GM12891 (cell line): ENCODE measurements at regions not wholly inside any gene's neighbourhood (a gene's known extent, or its start where the extent isn't known, plus 50 kb on each side); places are given as distances from the start of the nearest gene placed in this dataset.

ENCODE experiments used
- PAX5 ChIP-seq: IDR thresholded peaks from 2 replicates; pipeline ENCODE4 v1.6.1; 2011; ENCODE audit warnings: low read length, moderate library complexity, mild to moderate bottlenecking; ENCODE audit not compliant: insufficient read depth, severe bottlenecking
- POLR2AphosphoS5 ChIP-seq: IDR thresholded peaks from 2 replicates; pipeline ENCODE4 v1.6.1; 2011; ENCODE audit warnings: low read depth, low read length, control low read depth

DNA sequence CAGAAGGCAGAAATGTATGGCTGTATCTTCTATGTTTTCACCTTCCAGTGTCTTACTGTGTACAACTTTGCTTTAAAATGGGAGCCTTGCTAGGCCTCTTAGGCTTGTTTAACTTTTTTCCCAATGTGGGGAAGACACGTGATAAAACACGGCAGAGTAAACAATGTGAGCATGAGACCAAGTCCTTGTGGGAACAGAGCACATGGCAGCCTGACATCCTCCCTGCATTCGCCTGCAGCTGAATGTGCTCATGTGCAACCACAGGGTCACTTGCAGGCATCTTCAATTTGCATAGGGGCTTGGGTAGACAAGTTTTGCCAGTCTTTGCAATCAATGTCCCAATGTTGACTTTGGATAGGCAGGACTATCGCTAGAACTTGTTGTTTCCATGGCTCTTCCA, 91.8 kb downstream of the CCNG2 start:
- no peak for TF ChIP-seq PAX5
- TF ChIP-seq POLR2AphosphoS5: no peak
